ENCODE measurements at regions not wholly inside any gene's neighbourhood (a gene's known extent, or its start where the extent isn't known, plus 50 kb on each side); places are given as distances from the start of the nearest gene placed in this dataset.

DNA sequence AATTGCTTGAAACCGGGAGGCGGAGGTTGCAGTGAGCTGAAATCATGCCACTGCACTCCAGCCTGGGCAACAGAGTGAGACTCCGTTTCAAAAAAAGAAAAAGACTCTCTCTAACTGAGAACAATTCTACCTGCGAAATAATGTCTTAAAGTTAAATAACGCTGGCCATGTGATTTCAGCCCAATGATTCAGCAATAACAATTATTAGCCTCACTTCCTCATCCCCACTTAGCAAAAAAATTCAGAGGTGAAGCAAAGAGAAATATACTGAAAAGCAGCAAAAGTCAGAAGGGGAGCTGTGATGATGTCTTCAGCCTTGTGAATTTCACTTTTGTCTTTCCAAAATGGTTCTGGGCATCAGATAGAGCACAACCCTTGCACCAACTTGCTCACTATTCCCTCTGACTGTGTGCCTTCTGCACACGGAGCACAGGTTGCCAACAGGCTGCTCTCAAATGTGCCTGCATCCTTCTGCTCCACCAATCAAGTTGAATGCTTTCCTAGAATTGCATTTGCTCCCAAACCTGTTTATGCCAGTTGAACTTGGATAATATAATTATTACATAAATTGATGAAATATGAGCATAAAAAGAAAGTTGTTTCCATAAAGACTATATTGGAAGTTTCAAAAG, 79.8 kb upstream of the IPO9 start:
- in situ Hi-C loops (cut with MboI) = no loop called here
- Histone ChIP-seq H3K4me1 (ENCODE audit: insufficient read depth) (peaks cover 99% of the 10 kb centered on the region), H3K9ac (peak overlapping the region; percentile 71), H3K27me3 (replicated peaks; ENCODE audit: insufficient read depth) (no peaks in the 10 kb centered on the region), H3K9me3 (ENCODE audit: low read depth) (no peaks in the 10 kb centered on the region), H3K4me2 (ENCODE audit: unreplicated experiment) (peak overlapping the region; percentile 57), H3K4me3 (no peak overlapping the region), H4K20me1 (ENCODE audit: insufficient read depth) (no peaks in the 10 kb centered on the region), H3K27ac (peak overlapping the region; percentile 94), H3K36me3 (ENCODE audit: low read depth) (peaks cover 3% of the 10 kb centered on the region; the same call in 1 of the 2 replicates), H3K79me2 (ENCODE audit: insufficient read depth) (peaks cover 96% of the 10 kb centered on the region), H3K9me2 (ENCODE audit: insufficient read depth) (no peaks in the 10 kb centered on the region), H3F3A (ENCODE audit: insufficient read depth) (peaks cover 95% of the 10 kb centered on the region), H2AFZ (no peak overlapping the region)
- 91 to 93% methylated on average over 6 of the region's 6 CpGs for WGBS, 2 experiments (ENCODE audit: low coverage in 1 of 2, low lambda C conversion rate in 2 of 2, missing lambda C conversion rate in 2 of 2)
- no peak for DNase-seq
- TF ChIP-seq EZH2phosphoT487 (IDR thresholded peaks at IDR 0.05; ENCODE audit: insufficient read depth, low read depth) = no peak

DNA sequence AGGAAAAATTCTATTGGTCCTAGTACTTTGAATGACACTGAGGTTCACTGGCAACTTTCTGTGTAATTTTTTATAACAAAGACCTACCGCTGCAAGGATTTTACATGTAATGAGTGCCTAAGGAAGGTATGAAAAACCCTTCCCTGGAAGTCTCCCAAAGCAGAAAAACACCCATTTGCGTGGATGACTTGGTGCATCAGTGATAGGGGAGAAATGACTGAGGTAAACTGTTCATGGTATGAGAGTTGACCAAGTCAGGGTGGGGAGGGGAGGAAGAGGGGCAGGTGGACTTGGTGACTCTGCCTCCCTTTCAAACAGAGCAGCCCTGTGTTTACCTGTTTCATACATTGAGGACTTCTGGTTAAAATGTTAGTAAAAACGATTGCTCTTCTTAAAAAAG, 78.8 kb upstream of the IPO9 start:
- 38 to 47% methylated on average over 3 of the region's 3 CpGs for WGBS, 2 experiments (ENCODE audit: low coverage in 1 of 2, low lambda C conversion rate in 2 of 2, missing lambda C conversion rate in 2 of 2)
- in situ Hi-C loops (cut with MboI) = no loop called here
- Histone ChIP-seq H3K4me1 (ENCODE audit: insufficient read depth) (peaks cover 99% of the 10 kb centered on the region), H3K36me3 (ENCODE audit: low read depth) (no peaks in the 10 kb centered on the region), H3K27ac (peak overlapping the region; percentile 94), H3K9me3 (ENCODE audit: low read depth) (no peaks in the 10 kb centered on the region), H3K27me3 (replicated peaks; ENCODE audit: insufficient read depth) (no peaks in the 10 kb centered on the region), H3K9ac (peak overlapping the region; percentile 71), H3K4me2 (ENCODE audit: unreplicated experiment) (peak overlapping the region; percentile 62), H3K9me2 (ENCODE audit: insufficient read depth) (no peaks in the 10 kb centered on the region), H3K4me3 (no peak overlapping the region), H3F3A (ENCODE audit: insufficient read depth) (peaks cover 96% of the 10 kb centered on the region), H2AFZ (no peak overlapping the region), H3K79me2 (ENCODE audit: insufficient read depth) (peaks cover 97% of the 10 kb centered on the region), H4K20me1 (ENCODE audit: insufficient read depth) (no peaks in the 10 kb centered on the region)
- TF ChIP-seq EZH2 (IDR thresholded peaks at IDR 0.05; ENCODE audit: insufficient read depth, poor library complexity, severe bottlenecking) = no peak
- TF ChIP-seq EZH2phosphoT487 (IDR thresholded peaks at IDR 0.05; ENCODE audit: insufficient read depth, low read depth) = no peak
- no peak for DNase-seq

DNA sequence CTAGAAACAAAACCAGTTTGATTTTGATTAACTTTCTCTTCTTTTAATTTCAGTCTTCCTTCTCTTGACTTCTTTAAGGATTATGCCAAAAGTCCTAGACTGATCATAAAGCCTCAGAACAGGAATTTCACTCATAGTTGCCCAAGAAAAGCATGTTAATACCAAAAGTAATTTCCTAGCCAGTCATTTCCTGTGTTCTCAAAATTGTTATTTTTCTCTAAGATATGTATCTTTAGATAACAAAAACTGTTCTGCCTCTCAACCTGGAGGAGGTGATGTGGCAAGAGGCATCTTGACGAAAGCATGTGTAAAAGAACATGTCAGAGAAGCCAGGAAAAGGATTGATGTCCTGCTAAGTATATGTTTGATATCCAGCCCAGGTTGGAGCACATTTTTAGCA, 78.0 kb upstream of the IPO9 start:
- H3K9me3 ChIP-seq (ENCODE audit: low read depth) = no peaks in the 10 kb centered on the region
- H3K4me3 ChIP-seq = peak overlapping the region; percentile 28; the same call in 1 of the 2 replicates
- 0 to 4% methylated on average over 1 of the region's 1 CpG for WGBS, 2 experiments (ENCODE audit: low coverage in 1 of 2, low lambda C conversion rate in 2 of 2, missing lambda C conversion rate in 2 of 2)
- peaks cover 99% of the 10 kb centered on the region for H3K4me1 ChIP-seq (ENCODE audit: insufficient read depth)
- no peaks in the 10 kb centered on the region for H3K9me2 ChIP-seq (ENCODE audit: insufficient read depth)
- TF ChIP-seq EZH2phosphoT487 (IDR thresholded peaks at IDR 0.05; ENCODE audit: insufficient read depth, low read depth) (no peak), EZH2 (IDR thresholded peaks at IDR 0.05; ENCODE audit: insufficient read depth, poor library complexity, severe bottlenecking) (no peak)
- peaks cover 96% of the 10 kb centered on the region for H3F3A ChIP-seq (ENCODE audit: insufficient read depth)
- no peaks in the 10 kb centered on the region for H3K36me3 ChIP-seq (ENCODE audit: low read depth)
- peak; percentile 78 for DNase-seq
- H3K27ac ChIP-seq = peak overlapping the region; percentile 94
- H2AFZ ChIP-seq = no peak overlapping the region
- H3K4me2 ChIP-seq (ENCODE audit: unreplicated experiment) = peak overlapping the region; percentile 62
- H3K9ac ChIP-seq = peak overlapping the region; percentile 71
- H3K27me3 ChIP-seq (replicated peaks; ENCODE audit: insufficient read depth) = no peaks in the 10 kb centered on the region
- in situ Hi-C loops (cut with MboI) = no loop called here
- H3K79me2 ChIP-seq (ENCODE audit: insufficient read depth) = peaks cover 97% of the 10 kb centered on the region
- H4K20me1 ChIP-seq (ENCODE audit: insufficient read depth) = no peaks in the 10 kb centered on the region

DNA sequence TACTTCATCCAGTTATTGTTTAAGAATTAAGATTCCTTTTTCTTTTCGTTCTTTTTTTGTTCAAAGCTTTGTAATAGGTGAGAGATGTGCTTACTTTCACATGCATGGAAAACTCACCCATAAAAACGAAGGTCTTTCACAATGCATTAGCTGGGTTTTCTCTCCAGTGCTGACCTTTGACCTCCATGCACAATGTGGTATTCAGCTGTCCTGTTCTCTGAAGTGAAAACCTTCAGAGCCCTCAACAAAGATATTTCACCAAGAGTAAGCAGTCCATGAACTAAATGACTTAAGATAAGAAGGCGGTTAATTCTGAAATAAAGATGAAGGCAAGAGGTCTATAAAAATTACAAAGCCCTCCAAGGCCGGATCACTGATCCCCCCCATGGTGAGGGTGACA, 77.1 kb upstream of the IPO9 start:
- WGBS, 2 experiments (ENCODE audit: low coverage in 1 of 2, low lambda C conversion rate in 2 of 2, missing lambda C conversion rate in 2 of 2) = 46 to 52% methylated on average over 4 of the region's 4 CpGs
- no peak overlapping the region for H3K4me3 ChIP-seq
- no peaks in the 10 kb centered on the region for H4K20me1 ChIP-seq (ENCODE audit: insufficient read depth)
- no peaks in the 10 kb centered on the region for H3K9me3 ChIP-seq (ENCODE audit: low read depth)
- peaks cover 92% of the 10 kb centered on the region for H3K79me2 ChIP-seq (ENCODE audit: insufficient read depth)
- peaks cover 99% of the 10 kb centered on the region for H3K4me1 ChIP-seq (ENCODE audit: insufficient read depth)
- peak overlapping the region; percentile 62 for H3K4me2 ChIP-seq (ENCODE audit: unreplicated experiment)
- no peaks in the 10 kb centered on the region for H3K27me3 ChIP-seq (replicated peaks; ENCODE audit: insufficient read depth)
- TF ChIP-seq EZH2 (IDR thresholded peaks at IDR 0.05; ENCODE audit: insufficient read depth, poor library complexity, severe bottlenecking) (no peak), EZH2phosphoT487 (IDR thresholded peaks at IDR 0.05; ENCODE audit: insufficient read depth, low read depth) (no peak)
- peak overlapping the region; percentile 71; the same call in 1 of the 2 replicates for H3K9ac ChIP-seq
- peak overlapping the region; percentile 94 for H3K27ac ChIP-seq
- DNase-seq = peak; percentile 40
- no peaks in the 10 kb centered on the region for H3K9me2 ChIP-seq (ENCODE audit: insufficient read depth)
- no peak overlapping the region for H2AFZ ChIP-seq
- H3K36me3 ChIP-seq (ENCODE audit: low read depth) = no peaks in the 10 kb centered on the region
- peaks cover 98% of the 10 kb centered on the region for H3F3A ChIP-seq (ENCODE audit: insufficient read depth)
- in situ Hi-C loops (cut with MboI) = no loop called here

All from GM23248 (cell line).